ENCODE measurements at regions not wholly inside any gene's neighbourhood (a gene's known extent, or its start where the extent isn't known, plus 50 kb on each side); places are given as distances from the start of the nearest gene placed in this dataset.

GRCh38 chr18:25423760-25424159, 71.8 kb upstream of the ZNF521 start:
- no peak for DNase-seq

GRCh38 chr18:25423267-25423666, 71.3 kb upstream of the ZNF521 start:
- DNase-seq: no peak

- no peak for DNase-seq
Measured at GRCh38 chr18:25422230-25422629, 70.3 kb upstream of the ZNF521 start.

GRCh38 chr18:25420077-25420825, 68.3 kb upstream of the ZNF521 start:
- no peak for DNase-seq

GRCh38 chr18:25416374-25416773, 64.4 kb upstream of the ZNF521 start:
- DNase-seq: no peak

GRCh38 chr18:25409971-25410370, 58.0 kb upstream of the ZNF521 start:
- DNase-seq: no peak

- DNase-seq: no peak
Measured at GRCh38 chr18:25408293-25408692, 56.3 kb upstream of the ZNF521 start.

All from activated T-cell treated with anti-CD3 and anti-CD28 coated beads, Interleukin-2, amount 50 U/mL, for 48 hours (primary cell).